ENCODE measurements at regions not wholly inside any gene's neighbourhood (a gene's known extent, or its start where the extent isn't known, plus 50 kb on each side); places are given as distances from the start of the nearest gene placed in this dataset.

DNA sequence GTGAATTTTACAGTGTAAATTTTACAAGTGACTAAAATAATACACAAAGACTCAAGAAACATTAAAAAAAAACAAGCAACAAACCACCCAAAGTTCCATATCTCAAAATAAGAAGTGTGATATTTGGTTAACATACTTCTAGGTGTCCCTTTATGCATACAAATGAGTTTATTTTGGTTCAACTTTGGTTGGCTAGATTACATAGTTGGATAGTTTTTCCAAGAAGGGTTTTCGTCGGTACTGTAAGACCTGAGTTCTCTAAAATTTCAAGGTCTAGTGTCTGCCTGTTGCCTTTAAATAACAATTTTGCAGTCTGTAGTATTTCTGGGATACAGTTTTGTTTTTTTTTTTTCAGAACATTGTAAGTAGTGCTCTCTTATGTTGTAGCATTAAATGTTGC lies 58.8 kb upstream of the JAK2 start:
- peaks cover 0 to under 1% (median 0%) of the 10 kb centered on the region in 3 donors for H3K9me3 ChIP-seq
- no peak overlapping the region for H3K4me3 ChIP-seq
- H3K27ac ChIP-seq = no peak overlapping the region
- no peaks in the 10 kb centered on the region for H3K27me3 ChIP-seq
- H3K36me3 ChIP-seq = no peaks in the 10 kb centered on the region
- no peaks in the 10 kb centered on the region for H3K4me1 ChIP-seq
- 80 to 81% methylated on average over 2 of the region's 2 CpGs for WGBS, 2 donors (ENCODE audit: low coverage in 1 of 2)
- no peak for ATAC-seq
- TF ChIP-seq EP300 (IDR thresholded peaks at IDR 0.05) (no peak), POLR2AphosphoS5 (IDR thresholded peaks at IDR 0.05) (no peak), POLR2A (IDR thresholded peaks at IDR 0.05) (no peak), CTCF (IDR thresholded peaks at IDR 0.05) (no peak)

DNA sequence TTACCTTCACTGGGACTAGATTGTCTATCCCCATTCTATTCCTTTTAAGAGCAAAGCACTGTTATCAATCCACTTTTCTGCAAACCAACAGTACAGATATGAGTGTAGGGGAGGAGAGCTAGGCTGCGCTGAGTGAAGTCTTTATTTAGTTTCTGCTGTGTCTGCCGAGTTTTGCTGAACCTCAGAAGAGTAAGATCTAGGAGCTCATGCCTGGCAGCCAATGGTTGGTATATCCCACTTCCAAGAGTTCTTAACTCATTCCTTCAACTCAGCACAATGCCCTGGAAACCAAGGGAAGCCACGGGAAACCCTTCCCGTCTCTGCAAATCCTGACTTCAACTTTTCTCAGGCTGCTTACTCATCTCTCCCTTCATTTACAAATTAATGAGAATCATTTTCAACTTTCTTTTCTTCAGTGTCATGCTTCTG lies 58.0 kb upstream of the JAK2 start:
- no peak overlapping the region for H3K27ac ChIP-seq
- H3K4me1 ChIP-seq = no peaks in the 10 kb centered on the region
- no peaks in the 10 kb centered on the region for H3K36me3 ChIP-seq
- no peak overlapping the region for H3K4me3 ChIP-seq
- H3K9me3 ChIP-seq = no peaks in the 10 kb centered on the region
- no peaks in the 10 kb centered on the region for H3K27me3 ChIP-seq
- no peak for TF ChIP-seq CTCF (IDR thresholded peaks at IDR 0.05)
- no peak for TF ChIP-seq POLR2A (IDR thresholded peaks at IDR 0.05)
- no peak for TF ChIP-seq POLR2AphosphoS5 (IDR thresholded peaks at IDR 0.05)
- no peak for TF ChIP-seq EP300 (IDR thresholded peaks at IDR 0.05)
- WGBS, 2 donors (ENCODE audit: low coverage in 1 of 2) = 15 to 29% methylated on average over 3 to 4 of the region's 4 CpGs
- no peak for ATAC-seq

GRCh38 chr9:4927701-4928100 lies 57.4 kb upstream of the JAK2 start:
- TF ChIP-seq EP300 (IDR thresholded peaks at IDR 0.05) = no peak
- no peak for TF ChIP-seq POLR2AphosphoS5 (IDR thresholded peaks at IDR 0.05)
- TF ChIP-seq POLR2A (IDR thresholded peaks at IDR 0.05) = no peak
- no peak for TF ChIP-seq CTCF (IDR thresholded peaks at IDR 0.05)
- Histone ChIP-seq H3K9me3 (no peaks in the 10 kb centered on the region), H3K27me3 (no peaks in the 10 kb centered on the region), H3K4me1 (no peaks in the 10 kb centered on the region), H3K27ac (no peak overlapping the region), H3K4me3 (no peak overlapping the region), H3K36me3 (no peaks in the 10 kb centered on the region)
- ATAC-seq = no peak
- 84 to 93% methylated on average over 5 of the region's 5 CpGs for WGBS, 2 donors (ENCODE audit: low coverage in 1 of 2)

DNA sequence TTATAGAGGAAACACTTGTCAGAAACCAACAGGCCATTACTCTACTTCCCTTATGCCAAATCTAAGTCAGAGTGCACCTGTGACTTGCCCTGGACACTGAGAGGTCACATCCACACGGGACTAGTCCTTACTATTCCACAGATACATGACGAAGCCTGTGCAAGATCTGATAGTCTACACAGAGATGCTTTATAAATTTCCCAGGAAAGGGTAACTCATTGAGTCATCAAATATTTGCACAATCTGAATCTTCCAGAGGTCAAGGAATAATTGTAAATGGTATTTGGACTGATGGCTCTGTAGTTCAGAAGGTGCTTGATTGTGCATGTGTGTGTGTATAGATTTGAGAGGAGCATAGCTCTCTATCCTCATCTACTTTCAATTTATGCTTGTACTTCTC lies 55.2 kb upstream of the JAK2 start:
- Histone ChIP-seq H3K36me3 (no peaks in the 10 kb centered on the region), H3K4me1 (peaks cover 0 to 5% (median 0%) of the 10 kb centered on the region in 3 donors), H3K9me3 (no peaks in the 10 kb centered on the region), H3K27me3 (no peaks in the 10 kb centered on the region), H3K27ac (no peak overlapping the region), H3K4me3 (no peak overlapping the region)
- no peak for TF ChIP-seq POLR2AphosphoS5 (IDR thresholded peaks at IDR 0.05)
- TF ChIP-seq EP300 (IDR thresholded peaks at IDR 0.05) = no peak
- no peak for TF ChIP-seq CTCF (IDR thresholded peaks at IDR 0.05)
- TF ChIP-seq POLR2A (IDR thresholded peaks at IDR 0.05) = no peak
- ATAC-seq = no peak
- WGBS, 2 donors (ENCODE audit: low coverage in 1 of 2) = 10 to 63% methylated on average over 1 to 2 of the region's 2 CpGs

DNA sequence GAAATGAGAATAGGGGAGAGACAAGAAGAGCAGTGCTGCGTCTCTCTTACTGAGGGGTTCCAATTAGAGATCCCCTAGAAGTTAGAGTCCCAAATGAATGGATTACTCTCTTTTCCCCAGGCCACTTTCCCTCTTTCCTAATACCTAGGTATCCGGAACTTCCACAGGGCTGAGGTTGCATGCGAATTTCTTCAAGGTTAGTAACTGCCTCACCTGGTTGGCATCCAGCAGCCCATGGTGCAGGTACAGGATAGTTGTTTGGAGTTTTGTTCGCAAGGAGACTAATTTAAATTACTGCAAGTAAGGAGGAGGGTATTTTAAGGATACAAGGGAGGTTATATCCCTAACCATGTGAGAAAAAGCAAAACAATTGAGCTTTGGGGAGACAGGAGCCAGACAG lies 52.4 kb upstream of the JAK2 start:
- TF ChIP-seq POLR2AphosphoS5 (IDR thresholded peaks at IDR 0.05) (no peak), CTCF (IDR thresholded peaks at IDR 0.05) (no peak), POLR2A (IDR thresholded peaks at IDR 0.05) (no peak), EP300 (IDR thresholded peaks at IDR 0.05) (no peak)
- 95 to 96% methylated on average over 3 to 4 of the region's 4 CpGs for WGBS, 2 donors (ENCODE audit: low coverage in 1 of 2)
- Histone ChIP-seq H3K4me3 (no peak overlapping the region), H3K9me3 (no peaks in the 10 kb centered on the region), H3K4me1 (peaks cover 0 to 9% (median 0%) of the 10 kb centered on the region in 3 donors), H3K36me3 (no peaks in the 10 kb centered on the region), H3K27me3 (no peaks in the 10 kb centered on the region), H3K27ac (no peak overlapping the region)
- no peak for ATAC-seq
